Nephron progenitor cell (in vitro differentiated cells): ENCODE measurements at regions not wholly inside any gene's neighbourhood (a gene's known extent, or its start where the extent isn't known, plus 50 kb on each side); places are given as distances from the start of the nearest gene placed in this dataset.

ENCODE experiments used
- DNase-seq: peaks from one replicate; pipeline ENCODE4 v3.0.0; 2021
- H3K27ac Mint-ChIP-seq: 2 replicates; pipeline ENCODE4 v1.8.0; 2021; ENCODE audit warnings: mild to moderate bottlenecking, moderate library complexity, mixed read lengths
- H3K27me3 Mint-ChIP-seq: 2 replicates; pipeline ENCODE4 v1.8.0; 2021; ENCODE audit warnings: mild to moderate bottlenecking, low read depth, mixed read lengths; ENCODE audit not compliant: poor library complexity
- H3K36me3 Mint-ChIP-seq: 2 replicates; pipeline ENCODE4 v1.8.0; 2021; ENCODE audit warnings: low read depth, mixed read lengths
- H3K4me1 Mint-ChIP-seq: 2 replicates; pipeline ENCODE4 v1.8.0; 2021; ENCODE audit warnings: mixed read lengths
- H3K4me3 Mint-ChIP-seq: 2 replicates; pipeline ENCODE4 v1.8.0; 2021; ENCODE audit warnings: mild to moderate bottlenecking, moderate library complexity, mixed read lengths
- H3K9me3 Mint-ChIP-seq: 2 replicates; pipeline ENCODE4 v1.8.0; 2021; ENCODE audit warnings: mild to moderate bottlenecking, moderate library complexity, mixed read lengths
- CTCF ChIP-seq: fragments of 200-600 bp; sonication (generic); IDR thresholded peaks from 2 replicates; pipeline ENCODE4 v1.5.0; 2021; ENCODE audit warnings: antibody characterized with exemption

GRCh38 chr6:51062166-51062722 lies 243.6 kb downstream of the TFAP2B start:
- Mint-ChIP-seq H3K9me3 (no peaks in the 10 kb centered on the region), H3K27ac (no peak overlapping the region), H3K36me3 (no peaks in the 10 kb centered on the region), H3K4me1 (no peaks in the 10 kb centered on the region), H3K27me3 (peaks cover 6% of the 10 kb centered on the region), H3K4me3 (no peak overlapping the region)
- DNase-seq: no peak
- TF ChIP-seq CTCF: no peak

- Mint-ChIP-seq H3K4me3 (no peak overlapping the region), H3K36me3 (no peaks in the 10 kb centered on the region), H3K9me3 (peaks cover 7% of the 10 kb centered on the region), H3K27ac (no peak overlapping the region), H3K4me1 (peaks cover 13% of the 10 kb centered on the region), H3K27me3 (no peaks in the 10 kb centered on the region)
- TF ChIP-seq CTCF: no peak
- DNase-seq: peak; percentile 6
These were observed 259.3 kb downstream of the TFAP2B start for GRCh38 chr6:51077821-51078518.

GRCh38 chr6:51090343-51090742 lies 271.7 kb downstream of the TFAP2B start:
- Mint-ChIP-seq H3K4me1 (no peaks in the 10 kb centered on the region), H3K36me3 (no peaks in the 10 kb centered on the region), H3K9me3 (peaks cover 22% of the 10 kb centered on the region), H3K4me3 (no peak overlapping the region), H3K27ac (no peak overlapping the region), H3K27me3 (no peaks in the 10 kb centered on the region)
- no peak for DNase-seq
- no peak for TF ChIP-seq CTCF

- Mint-ChIP-seq H3K27ac (no peak overlapping the region), H3K36me3 (no peaks in the 10 kb centered on the region), H3K27me3 (no peaks in the 10 kb centered on the region), H3K4me1 (no peaks in the 10 kb centered on the region), H3K4me3 (no peak overlapping the region), H3K9me3 (peaks cover 22% of the 10 kb centered on the region)
- TF ChIP-seq CTCF: no peak
- DNase-seq: no peak
These were observed 275.2 kb downstream of the TFAP2B start for GRCh38 chr6:51093871-51094270.

GRCh38 chr6:51094271-51094670 lies 275.6 kb downstream of the TFAP2B start:
- Mint-ChIP-seq H3K36me3 (no peaks in the 10 kb centered on the region), H3K27ac (no peak overlapping the region), H3K9me3 (peaks cover 22% of the 10 kb centered on the region), H3K4me1 (no peaks in the 10 kb centered on the region), H3K27me3 (no peaks in the 10 kb centered on the region), H3K4me3 (no peak overlapping the region)
- no peak for TF ChIP-seq CTCF
- no peak for DNase-seq

- peaks cover 3% of the 10 kb centered on the region for H3K27me3 Mint-ChIP-seq
- DNase-seq: no peak
- no peaks in the 10 kb centered on the region for H3K36me3 Mint-ChIP-seq
- H3K27ac Mint-ChIP-seq: no peak overlapping the region
- TF ChIP-seq CTCF: no peak
- no peaks in the 10 kb centered on the region for H3K9me3 Mint-ChIP-seq
- H3K4me1 Mint-ChIP-seq: no peaks in the 10 kb centered on the region
- H3K4me3 Mint-ChIP-seq: no peak overlapping the region
These were observed 279.6 kb downstream of the TFAP2B start for GRCh38 chr6:51098246-51098645.
